DND-41 (cell line): ENCODE measurements at regions not wholly inside any gene's neighbourhood (a gene's known extent, or its start where the extent isn't known, plus 50 kb on each side); places are given as distances from the start of the nearest gene placed in this dataset.

ENCODE experiments used
- ATAC-seq: fragments of 200-7000 bp; cut with Tn5 transposase; 3 replicates; pipeline ENCODE4 v1.9.1; 2021; ENCODE audit warnings: low read depth; ENCODE audit not compliant: insufficient read depth
- DNase-seq: peaks from one replicate; pipeline ENCODE4 v3.0.0-alpha.2; 2020
- H2AFZ ChIP-seq: 2 replicates; pipeline ENCODE4 v1.6.0; 2012; ENCODE audit warnings: low read depth, low read length
- H3K27ac ChIP-seq: 2 replicates; pipeline ENCODE4 v1.5.1; 2012; ENCODE audit warnings: low read length, inconsistent platforms
- H3K27me3 ChIP-seq: fragments of 200-600 bp; sonication (generic); 2 replicates; pipeline ENCODE4 v1.6.0; 2012; ENCODE audit warnings: low read length, mild to moderate bottlenecking, inconsistent platforms; ENCODE audit not compliant: insufficient read depth, poor library complexity
- H3K36me3 ChIP-seq: 2 replicates; pipeline ENCODE4 v1.5.1; 2012; ENCODE audit warnings: low read length, inconsistent platforms; ENCODE audit not compliant: insufficient read depth
- H3K4me1 ChIP-seq: 2 replicates; pipeline ENCODE4 v1.5.1; 2012; ENCODE audit warnings: mild to moderate bottlenecking, low read length; ENCODE audit not compliant: insufficient read depth
- H3K4me2 ChIP-seq: 2 replicates; pipeline ENCODE4 v1.6.0; 2012; ENCODE audit warnings: mild to moderate bottlenecking, moderate library complexity, low read length, inconsistent platforms; ENCODE audit not compliant: insufficient read depth
- H3K4me3 ChIP-seq, 2 experiments: fragments of 200-600 bp in 1 of 2; shearing (Covaris generic) in 1 of 2; 2 replicates each; pipeline ENCODE4 v1.5.1; 2012 to 2016; ENCODE audit warnings: inconsistent platforms in 2 of 2, low read length in 2 of 2, mild to moderate bottlenecking in 2 of 2, low read depth in 1 of 2, moderate library complexity in 1 of 2
- H3K79me2 ChIP-seq: 2 replicates; pipeline ENCODE4 v1.6.0; 2012; ENCODE audit warnings: low read length, inconsistent platforms; ENCODE audit not compliant: insufficient read depth
- H3K9ac ChIP-seq: 2 replicates; pipeline ENCODE4 v1.6.0; 2012; ENCODE audit warnings: low read depth, mild to moderate bottlenecking, inconsistent platforms, low read length, moderate library complexity
- H3K9me3 ChIP-seq: 2 replicates; pipeline ENCODE4 v1.5.1; 2012; ENCODE audit warnings: low read length, moderate library complexity, mild to moderate bottlenecking, inconsistent platforms; ENCODE audit not compliant: insufficient read depth, severe bottlenecking
- H4K20me1 ChIP-seq: 2 replicates; pipeline ENCODE4 v1.6.0; 2012; ENCODE audit warnings: low read length; ENCODE audit not compliant: insufficient read depth
- EZH2 ChIP-seq: IDR thresholded peaks from 3 replicates; pipeline ENCODE4 v1.6.1; 2012; ENCODE audit warnings: borderline replicate concordance, low read depth, mild to moderate bottlenecking, moderate library complexity, low read length, inconsistent platforms; ENCODE audit not compliant: severe bottlenecking
- TF ChIP-seq, protein P1 (sequence below): IDR thresholded peaks from 2 replicates; pipeline ENCODE4 v1.5.1; 2012; ENCODE audit warnings: borderline replicate concordance, low read length, moderate library complexity, mild to moderate bottlenecking; ENCODE audit not compliant: poor library complexity, severe bottlenecking; ENCODE audit errors: extremely low read depth

DNA sequence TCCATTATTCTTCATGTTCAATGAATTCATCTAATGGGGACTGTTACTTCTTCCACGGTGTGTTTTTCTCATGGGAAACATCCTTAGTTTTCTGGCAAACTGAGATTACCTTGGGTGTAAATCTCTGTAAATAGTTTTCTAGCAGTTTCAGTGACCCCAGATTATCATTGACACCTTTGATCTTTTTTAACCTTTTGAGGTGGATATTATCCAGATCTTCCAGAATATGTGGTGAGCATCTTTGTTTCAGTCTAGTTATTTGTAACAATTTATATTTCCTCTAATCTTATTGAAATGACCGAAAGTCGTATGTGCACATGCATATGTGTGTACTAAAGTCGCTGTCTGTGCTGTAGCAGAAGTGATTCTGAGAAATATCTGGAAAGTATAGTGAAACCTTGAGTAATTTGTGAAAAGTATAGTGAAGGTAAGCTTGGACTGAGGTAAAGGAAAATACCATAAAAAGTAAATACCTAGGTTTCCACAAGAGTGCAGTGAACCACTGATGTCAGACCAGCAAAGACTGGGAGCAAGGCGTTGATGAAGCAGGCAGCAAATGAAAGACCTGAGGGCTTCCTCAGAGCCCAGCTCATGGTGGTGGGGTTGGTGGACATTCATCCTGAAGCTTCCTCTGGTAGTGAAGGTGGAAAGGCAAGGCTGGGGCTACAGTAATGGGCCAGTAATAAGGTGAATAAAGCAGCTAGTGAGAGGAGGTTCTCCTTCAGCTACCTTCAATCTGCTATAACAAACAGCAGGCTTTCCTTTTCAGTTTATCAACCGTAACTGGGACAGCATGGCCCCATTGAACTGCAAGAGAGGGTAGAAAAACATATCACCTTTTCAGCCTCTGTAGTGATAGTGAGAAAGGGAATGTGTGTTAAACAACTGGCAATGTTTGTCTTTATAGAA lies 480.2 kb upstream of the FBXO33 start:
- H4K20me1 ChIP-seq, result no peaks in the 10 kb centered on the region
- H3K27me3 ChIP-seq, result no peaks in the 10 kb centered on the region
- no peaks in the 10 kb centered on the region for H3K9me3 ChIP-seq
- ATAC-seq, result no peak
- H3K36me3 ChIP-seq, result no peaks in the 10 kb centered on the region
- no peak for TF ChIP-seq EZH2
- TF ChIP-seq, protein P1, sequence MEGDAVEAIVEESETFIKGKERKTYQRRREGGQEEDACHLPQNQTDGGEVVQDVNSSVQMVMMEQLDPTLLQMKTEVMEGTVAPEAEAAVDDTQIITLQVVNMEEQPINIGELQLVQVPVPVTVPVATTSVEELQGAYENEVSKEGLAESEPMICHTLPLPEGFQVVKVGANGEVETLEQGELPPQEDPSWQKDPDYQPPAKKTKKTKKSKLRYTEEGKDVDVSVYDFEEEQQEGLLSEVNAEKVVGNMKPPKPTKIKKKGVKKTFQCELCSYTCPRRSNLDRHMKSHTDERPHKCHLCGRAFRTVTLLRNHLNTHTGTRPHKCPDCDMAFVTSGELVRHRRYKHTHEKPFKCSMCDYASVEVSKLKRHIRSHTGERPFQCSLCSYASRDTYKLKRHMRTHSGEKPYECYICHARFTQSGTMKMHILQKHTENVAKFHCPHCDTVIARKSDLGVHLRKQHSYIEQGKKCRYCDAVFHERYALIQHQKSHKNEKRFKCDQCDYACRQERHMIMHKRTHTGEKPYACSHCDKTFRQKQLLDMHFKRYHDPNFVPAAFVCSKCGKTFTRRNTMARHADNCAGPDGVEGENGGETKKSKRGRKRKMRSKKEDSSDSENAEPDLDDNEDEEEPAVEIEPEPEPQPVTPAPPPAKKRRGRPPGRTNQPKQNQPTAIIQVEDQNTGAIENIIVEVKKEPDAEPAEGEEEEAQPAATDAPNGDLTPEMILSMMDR, result no peak
- no peak overlapping the region for H3K4me2 ChIP-seq
- no peaks in the 10 kb centered on the region for H3K79me2 ChIP-seq
- no peaks in the 10 kb centered on the region for H3K4me1 ChIP-seq
- H2AFZ ChIP-seq, result no peak overlapping the region
- H3K9ac ChIP-seq, result no peak overlapping the region
- H3K27ac ChIP-seq, result no peak overlapping the region
- no peak overlapping the region for H3K4me3 ChIP-seq
- DNase-seq, result no peak

DNA sequence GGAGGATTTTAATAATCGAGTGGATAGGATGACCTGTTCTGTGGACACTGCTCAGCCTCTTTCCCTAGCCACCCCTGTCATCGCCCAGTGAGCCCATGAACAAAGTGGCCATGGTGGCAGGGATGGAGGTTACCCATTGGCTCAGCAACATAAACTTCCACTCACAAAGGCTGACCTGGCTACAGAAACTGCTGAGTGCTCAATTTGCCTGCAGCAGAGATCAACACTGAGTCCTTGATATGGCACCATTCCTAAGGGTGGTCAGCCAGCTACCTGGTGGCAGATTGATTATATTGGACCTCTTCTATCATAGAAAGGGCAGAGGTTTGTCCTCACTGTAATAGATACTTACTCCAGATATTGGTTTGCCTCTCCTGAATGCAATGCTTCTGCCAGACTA lies 465.4 kb upstream of the FBXO33 start:
- H3K27ac ChIP-seq, result no peak overlapping the region
- DNase-seq (no peak), ATAC-seq (no peak)
- H3K36me3 ChIP-seq, result no peaks in the 10 kb centered on the region
- no peak overlapping the region for H3K4me2 ChIP-seq
- H3K4me1 ChIP-seq, result no peaks in the 10 kb centered on the region
- no peaks in the 10 kb centered on the region for H3K9me3 ChIP-seq
- no peak overlapping the region for H2AFZ ChIP-seq
- no peak overlapping the region for H3K4me3 ChIP-seq
- no peak for TF ChIP-seq EZH2
- TF ChIP-seq, protein P1, result no peak
- H3K27me3 ChIP-seq, result no peaks in the 10 kb centered on the region
- no peaks in the 10 kb centered on the region for H3K79me2 ChIP-seq
- no peak overlapping the region for H3K9ac ChIP-seq
- H4K20me1 ChIP-seq, result no peaks in the 10 kb centered on the region

DNA sequence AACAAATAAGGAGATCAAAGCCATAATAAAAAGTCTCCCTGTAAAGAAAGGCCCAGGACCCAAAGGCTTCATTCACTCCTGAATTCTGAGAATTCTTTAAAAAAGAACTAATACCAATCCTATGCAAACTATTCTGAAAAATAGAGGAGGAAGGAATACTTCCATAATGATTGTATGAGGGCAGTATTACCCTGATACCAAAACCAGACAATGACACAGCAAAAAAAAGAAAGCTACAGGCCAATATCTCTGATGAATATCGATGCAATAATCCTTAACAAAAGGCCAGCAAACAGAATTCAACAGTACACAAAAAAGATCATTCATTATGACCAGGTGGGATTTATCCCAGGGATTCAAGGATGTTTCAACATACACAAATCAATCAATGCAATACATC lies 457.8 kb upstream of the FBXO33 start:
- TF ChIP-seq EZH2, result no peak
- TF ChIP-seq, protein P1, result no peak
- Histone ChIP-seq H3K9ac (no peak overlapping the region), H2AFZ (no peak overlapping the region), H3K27me3 (no peaks in the 10 kb centered on the region), H3K4me1 (no peaks in the 10 kb centered on the region), H3K79me2 (no peaks in the 10 kb centered on the region), H3K4me3 (no peak overlapping the region), H3K9me3 (no peaks in the 10 kb centered on the region), H3K36me3 (no peaks in the 10 kb centered on the region), H3K27ac (no peak overlapping the region), H3K4me2 (no peak overlapping the region), H4K20me1 (no peaks in the 10 kb centered on the region)
- no peak for ATAC-seq
- DNase-seq, result no peak
